Activated CD8-positive, alpha-beta T cell treated with anti-CD3 and anti-CD28 coated beads for 36 hours (primary cell): ENCODE measurements at regions not wholly inside any gene's neighbourhood (a gene's known extent, or its start where the extent isn't known, plus 50 kb on each side); places are given as distances from the start of the nearest gene placed in this dataset.

Experiments
- ATAC-seq: fragments of 200-7000 bp; cut with Tn5 transposase; one replicate; pipeline ENCODE4 v1.10.0; 2021; ENCODE audit warnings: mild to moderate bottlenecking, moderate library complexity
- CTCF ChIA-PET: fragments of 350-600 bp; sonication (Branson Sonifier 250); formaldehyde crosslinking; loops from one replicate; lab custom pipeline; 2021; ENCODE audit warnings: antibody characterized with exemption; lab: Charles Lee
- POLR2A ChIA-PET: fragments of 350-600 bp; sonication (Branson Sonifier 250); formaldehyde crosslinking; loops from one replicate; lab custom pipeline; 2021; ENCODE audit warnings: antibody characterized with exemption; lab: Charles Lee
- DNase-seq: peaks from one replicate; pipeline ENCODE4 v3.0.0-alpha.2; 2020
- H3K27ac Mint-ChIP-seq: one replicate; pipeline ENCODE4 v1.8.0; 2021; ENCODE audit warnings: mild to moderate bottlenecking, mixed read lengths
- H3K27me3 Mint-ChIP-seq: one replicate; pipeline ENCODE4 v1.8.0; 2021; ENCODE audit warnings: mixed read lengths
- H3K36me3 Mint-ChIP-seq: one replicate; pipeline ENCODE4 v1.8.0; 2021; ENCODE audit warnings: low read depth, mixed read lengths
- H3K4me1 Mint-ChIP-seq: one replicate; pipeline ENCODE4 v1.8.0; 2021; ENCODE audit warnings: low read depth, mixed read lengths
- H3K4me3 Mint-ChIP-seq: one replicate; pipeline ENCODE4 v1.8.0; 2021; ENCODE audit warnings: mild to moderate bottlenecking, moderate library complexity, mixed read lengths
- H3K9me3 Mint-ChIP-seq: one replicate; pipeline ENCODE4 v1.8.0; 2021; ENCODE audit warnings: mixed read lengths
- intact Hi-C: fragments of 100-400 bp; cut with micrococcal nuclease; formaldehyde crosslinking; loops from one replicate; pipeline ENCODE4 v1.10.0; 2022
- TF ChIP-seq, protein P1 (sequence below): fragments of 200-600 bp; IDR thresholded peaks from one replicate; pipeline ENCODE4 v1.8.0; 2022; ENCODE audit warnings: antibody characterized with exemption, mild to moderate bottlenecking

DNA sequence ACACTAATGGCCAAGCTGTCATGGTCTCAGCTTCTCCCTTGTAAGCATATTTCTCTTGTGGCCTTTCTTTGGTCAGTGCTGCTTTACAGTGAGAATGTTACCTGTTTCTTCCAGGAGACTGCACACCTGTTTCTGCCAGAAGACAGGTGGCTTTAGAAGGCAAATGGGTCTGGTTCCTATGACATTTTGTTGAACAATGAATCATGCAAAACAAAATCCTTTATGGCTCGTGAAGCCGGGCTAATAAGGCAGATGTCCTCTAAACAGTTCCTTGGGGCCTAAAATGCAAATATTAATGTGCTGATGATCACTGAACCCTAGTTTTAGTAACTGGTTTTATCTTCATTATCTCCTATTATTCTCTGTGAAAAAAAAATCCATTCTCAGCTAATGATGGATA lies 927.6 kb downstream of the GALC start:
- no peak overlapping the region for H3K4me3 Mint-ChIP-seq
- intact Hi-C loops = no loop called here
- DNase-seq = no peak
- peaks cover 4% of the 10 kb centered on the region for H3K9me3 Mint-ChIP-seq
- H3K27ac Mint-ChIP-seq = no peak overlapping the region
- ChIA-PET POLR2A (no interaction called here), CTCF (no interaction called here)
- no peaks in the 10 kb centered on the region for H3K27me3 Mint-ChIP-seq
- H3K36me3 Mint-ChIP-seq = no peaks in the 10 kb centered on the region
- no peak for ATAC-seq
- H3K4me1 Mint-ChIP-seq = no peaks in the 10 kb centered on the region
- TF ChIP-seq, protein P1, sequence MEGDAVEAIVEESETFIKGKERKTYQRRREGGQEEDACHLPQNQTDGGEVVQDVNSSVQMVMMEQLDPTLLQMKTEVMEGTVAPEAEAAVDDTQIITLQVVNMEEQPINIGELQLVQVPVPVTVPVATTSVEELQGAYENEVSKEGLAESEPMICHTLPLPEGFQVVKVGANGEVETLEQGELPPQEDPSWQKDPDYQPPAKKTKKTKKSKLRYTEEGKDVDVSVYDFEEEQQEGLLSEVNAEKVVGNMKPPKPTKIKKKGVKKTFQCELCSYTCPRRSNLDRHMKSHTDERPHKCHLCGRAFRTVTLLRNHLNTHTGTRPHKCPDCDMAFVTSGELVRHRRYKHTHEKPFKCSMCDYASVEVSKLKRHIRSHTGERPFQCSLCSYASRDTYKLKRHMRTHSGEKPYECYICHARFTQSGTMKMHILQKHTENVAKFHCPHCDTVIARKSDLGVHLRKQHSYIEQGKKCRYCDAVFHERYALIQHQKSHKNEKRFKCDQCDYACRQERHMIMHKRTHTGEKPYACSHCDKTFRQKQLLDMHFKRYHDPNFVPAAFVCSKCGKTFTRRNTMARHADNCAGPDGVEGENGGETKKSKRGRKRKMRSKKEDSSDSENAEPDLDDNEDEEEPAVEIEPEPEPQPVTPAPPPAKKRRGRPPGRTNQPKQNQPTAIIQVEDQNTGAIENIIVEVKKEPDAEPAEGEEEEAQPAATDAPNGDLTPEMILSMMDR = no peak

DNA sequence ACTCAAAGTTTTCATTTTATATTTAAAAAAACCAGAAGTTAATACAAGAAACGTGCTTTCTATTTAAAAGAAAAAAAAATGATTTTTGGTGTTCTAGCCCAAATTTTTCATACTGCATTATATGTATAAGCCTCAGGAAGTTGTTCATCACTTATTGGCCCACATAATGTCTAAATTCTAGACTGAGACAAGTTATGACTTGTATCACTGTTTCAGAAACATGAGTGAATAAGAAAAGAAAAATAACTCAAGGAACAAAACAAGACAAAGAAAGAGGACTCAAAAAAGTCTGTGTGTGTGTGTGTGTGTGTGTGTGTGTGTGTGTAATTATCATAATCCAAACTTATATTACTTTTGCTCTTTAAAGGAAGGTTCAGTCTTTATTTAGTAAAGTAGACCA lies 929.8 kb downstream of the GALC start:
- CTCF ChIA-PET = no interaction called here

DNA sequence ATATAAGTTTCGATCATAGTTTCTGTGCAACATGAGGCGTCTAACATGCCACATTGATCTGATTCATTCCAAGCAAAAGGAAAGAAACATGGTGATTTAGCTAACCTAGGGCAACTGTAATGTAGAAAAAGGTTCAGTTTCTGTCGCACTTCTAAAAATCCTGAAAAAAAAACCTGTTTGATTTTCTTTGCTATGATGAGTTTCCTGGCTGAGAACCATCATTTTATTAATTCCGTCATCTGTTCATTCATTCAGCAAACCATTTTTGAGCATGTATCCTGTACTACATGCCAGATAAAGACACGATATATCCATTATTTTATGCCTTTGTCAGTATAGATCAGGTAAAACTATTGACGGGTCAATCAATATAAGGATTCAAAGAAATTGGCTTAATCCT lies 932.6 kb downstream of the GALC start:
- no peaks in the 10 kb centered on the region for H3K4me1 Mint-ChIP-seq
- TF ChIP-seq, protein P1 = no peak
- DNase-seq (no peak), ATAC-seq (no peak)
- no peaks in the 10 kb centered on the region for H3K36me3 Mint-ChIP-seq
- no peaks in the 10 kb centered on the region for H3K27me3 Mint-ChIP-seq
- no peak overlapping the region for H3K4me3 Mint-ChIP-seq
- intact Hi-C loops = no loop called here
- ChIA-PET CTCF (no interaction called here), POLR2A (no interaction called here)
- H3K27ac Mint-ChIP-seq = no peak overlapping the region
- peaks cover 4% of the 10 kb centered on the region for H3K9me3 Mint-ChIP-seq

More for the DNA sequence above, 929.8 kb downstream of the GALC start:
- DNase-seq (no peak), ATAC-seq (no peak)
- peaks cover 4% of the 10 kb centered on the region for H3K9me3 Mint-ChIP-seq
- POLR2A ChIA-PET = no interaction called here
- H3K27ac Mint-ChIP-seq = no peak overlapping the region
- intact Hi-C loops = no loop called here
- H3K27me3 Mint-ChIP-seq = no peaks in the 10 kb centered on the region
- no peaks in the 10 kb centered on the region for H3K4me1 Mint-ChIP-seq
- H3K36me3 Mint-ChIP-seq = no peaks in the 10 kb centered on the region
- TF ChIP-seq, protein P1 = no peak
- H3K4me3 Mint-ChIP-seq = no peak overlapping the region

DNA sequence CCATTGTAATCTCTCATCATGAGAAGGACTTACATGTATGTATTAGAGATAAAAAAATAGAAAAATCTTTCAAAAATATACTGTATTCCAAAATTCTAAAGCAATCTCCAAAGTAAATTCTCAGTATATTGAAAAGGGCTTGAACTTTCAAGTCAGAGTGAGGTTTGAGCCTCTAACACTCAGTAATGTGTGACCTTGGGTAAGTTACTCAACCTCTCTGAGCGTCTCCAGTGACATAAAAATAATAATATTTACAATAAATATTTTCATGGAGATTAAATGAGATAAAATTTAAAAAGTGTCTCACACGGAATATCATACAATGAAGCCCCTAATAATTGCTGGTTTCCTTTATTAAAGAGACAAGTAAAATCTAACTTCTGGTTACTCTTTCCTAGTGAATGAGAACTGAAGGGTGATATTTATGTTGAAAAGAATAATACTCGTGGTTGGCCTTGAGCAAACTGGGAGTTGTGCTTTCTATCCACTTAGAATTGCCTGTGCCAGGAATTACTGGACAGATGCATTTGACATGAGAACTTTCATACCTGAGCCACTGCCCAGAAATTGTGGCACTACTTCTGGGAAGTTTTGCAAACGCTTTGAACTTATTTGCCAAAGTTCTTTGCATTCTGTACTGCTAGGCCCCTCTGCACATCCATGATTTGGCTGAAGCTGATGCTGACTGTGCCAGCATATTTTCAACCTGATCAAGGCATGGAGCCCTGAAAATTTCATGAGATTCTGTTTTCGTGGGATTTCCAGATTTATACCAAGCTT lies 933.7 kb downstream of the GALC start:
- ChIA-PET POLR2A (no interaction called here), CTCF (no interaction called here)
- TF ChIP-seq, protein P1 = no peak
- no peak for ATAC-seq
- Mint-ChIP-seq H3K36me3 (no peaks in the 10 kb centered on the region), H3K27ac (no peak overlapping the region), H3K4me1 (no peaks in the 10 kb centered on the region), H3K27me3 (no peaks in the 10 kb centered on the region), H3K4me3 (no peak overlapping the region), H3K9me3 (peaks cover 4% of the 10 kb centered on the region)
- intact Hi-C loops = no loop called here
- DNase-seq = no peak

DNA sequence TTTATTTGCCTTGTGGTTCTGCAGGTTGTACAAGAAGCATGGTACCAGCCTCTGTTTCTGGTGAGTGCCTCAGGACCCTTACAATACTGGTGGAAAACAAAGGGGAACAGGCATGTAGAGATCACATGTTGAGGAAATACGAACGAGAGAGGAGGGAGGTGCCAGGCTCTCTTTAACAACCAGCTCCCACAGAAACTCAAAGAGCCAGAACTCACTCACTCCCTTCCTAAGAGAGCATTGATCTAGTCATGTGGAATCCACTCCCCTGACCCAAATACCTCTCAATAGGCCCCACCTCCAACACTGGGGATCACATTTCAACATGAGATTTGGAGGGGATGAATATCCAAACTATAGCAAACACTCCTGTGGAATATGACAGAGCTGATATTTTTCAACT lies 938.0 kb downstream of the GALC start:
- POLR2A ChIA-PET = no interaction called here
- CTCF ChIA-PET = no interaction called here
- no peak overlapping the region for H3K4me3 Mint-ChIP-seq

More for the DNA sequence above, 938.0 kb downstream of the GALC start:
- Mint-ChIP-seq H3K4me1 (no peaks in the 10 kb centered on the region), H3K27ac (no peak overlapping the region), H3K36me3 (no peaks in the 10 kb centered on the region), H3K27me3 (no peaks in the 10 kb centered on the region), H3K9me3 (no peaks in the 10 kb centered on the region)
- intact Hi-C loops = no loop called here
- ATAC-seq (no peak), DNase-seq (no peak)
- TF ChIP-seq, protein P1 = no peak
